Progenitor cell of endocrine pancreas (in vitro differentiated cells): ENCODE measurements at regions not wholly inside any gene's neighbourhood (a gene's known extent, or its start where the extent isn't known, plus 50 kb on each side); places are given as distances from the start of the nearest gene placed in this dataset.

Source experiments
- DNase-seq: peaks from one replicate; pipeline ENCODE4 v3.0.0; 2021; ENCODE audit warnings: low spot score; ENCODE audit not compliant: unreplicated experiment
- H3K27ac Mint-ChIP-seq: 2 replicates; pipeline ENCODE4 v1.8.0; 2021; ENCODE audit warnings: mild to moderate bottlenecking, moderate library complexity, mixed read lengths
- H3K27me3 Mint-ChIP-seq: 2 replicates; pipeline ENCODE4 v1.8.0; 2021; ENCODE audit warnings: mixed read lengths
- H3K36me3 Mint-ChIP-seq: 2 replicates; pipeline ENCODE4 v1.8.0; 2022; ENCODE audit warnings: mixed read lengths; ENCODE audit not compliant: insufficient read depth
- H3K4me1 Mint-ChIP-seq: 2 replicates; pipeline ENCODE4 v1.8.0; 2021; ENCODE audit warnings: low read depth, mixed read lengths
- H3K4me3 Mint-ChIP-seq: 2 replicates; pipeline ENCODE4 v1.8.0; 2021; ENCODE audit warnings: low read depth, mild to moderate bottlenecking, moderate library complexity, mixed read lengths
- H3K9me3 Mint-ChIP-seq: 2 replicates; pipeline ENCODE4 v1.8.0; 2021; ENCODE audit warnings: low read depth, mixed read lengths
- TF ChIP-seq, protein P1 (sequence below): fragments of 200-600 bp; sonication (generic); IDR thresholded peaks from one replicate; pipeline ENCODE4 v1.5.0; 2021; ENCODE audit warnings: antibody characterized with exemption, mild to moderate bottlenecking; ENCODE audit not compliant: unreplicated experiment

DNA sequence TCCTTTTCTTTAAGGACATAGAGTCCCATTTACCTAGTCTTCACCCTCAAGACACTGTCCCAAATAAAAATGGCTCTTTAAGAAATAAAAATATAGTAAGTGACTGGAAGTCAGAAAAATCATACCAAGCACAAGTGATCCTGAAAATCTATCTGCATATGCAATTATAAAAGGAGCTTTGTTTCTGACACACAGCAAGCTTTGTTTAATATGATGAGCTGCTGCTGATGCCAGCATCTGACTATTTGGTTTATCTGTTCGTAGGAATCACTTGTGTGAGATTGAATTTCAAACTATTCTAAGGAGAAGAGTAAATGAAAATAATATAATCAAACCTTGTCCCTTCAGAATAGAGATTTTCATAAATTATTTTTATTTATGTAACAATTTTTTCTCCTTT is 332.4 kb downstream of the PCDH7 start:
- Mint-ChIP-seq H3K27me3 (no peaks in the 10 kb centered on the region), H3K4me3 (no peak overlapping the region), H3K4me1 (peaks cover 8% of the 10 kb centered on the region), H3K9me3 (no peaks in the 10 kb centered on the region), H3K27ac (no peak overlapping the region), H3K36me3 (no peaks in the 10 kb centered on the region)
- no peak for DNase-seq
- TF ChIP-seq, protein P1, sequence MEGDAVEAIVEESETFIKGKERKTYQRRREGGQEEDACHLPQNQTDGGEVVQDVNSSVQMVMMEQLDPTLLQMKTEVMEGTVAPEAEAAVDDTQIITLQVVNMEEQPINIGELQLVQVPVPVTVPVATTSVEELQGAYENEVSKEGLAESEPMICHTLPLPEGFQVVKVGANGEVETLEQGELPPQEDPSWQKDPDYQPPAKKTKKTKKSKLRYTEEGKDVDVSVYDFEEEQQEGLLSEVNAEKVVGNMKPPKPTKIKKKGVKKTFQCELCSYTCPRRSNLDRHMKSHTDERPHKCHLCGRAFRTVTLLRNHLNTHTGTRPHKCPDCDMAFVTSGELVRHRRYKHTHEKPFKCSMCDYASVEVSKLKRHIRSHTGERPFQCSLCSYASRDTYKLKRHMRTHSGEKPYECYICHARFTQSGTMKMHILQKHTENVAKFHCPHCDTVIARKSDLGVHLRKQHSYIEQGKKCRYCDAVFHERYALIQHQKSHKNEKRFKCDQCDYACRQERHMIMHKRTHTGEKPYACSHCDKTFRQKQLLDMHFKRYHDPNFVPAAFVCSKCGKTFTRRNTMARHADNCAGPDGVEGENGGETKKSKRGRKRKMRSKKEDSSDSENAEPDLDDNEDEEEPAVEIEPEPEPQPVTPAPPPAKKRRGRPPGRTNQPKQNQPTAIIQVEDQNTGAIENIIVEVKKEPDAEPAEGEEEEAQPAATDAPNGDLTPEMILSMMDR = no peak

DNA sequence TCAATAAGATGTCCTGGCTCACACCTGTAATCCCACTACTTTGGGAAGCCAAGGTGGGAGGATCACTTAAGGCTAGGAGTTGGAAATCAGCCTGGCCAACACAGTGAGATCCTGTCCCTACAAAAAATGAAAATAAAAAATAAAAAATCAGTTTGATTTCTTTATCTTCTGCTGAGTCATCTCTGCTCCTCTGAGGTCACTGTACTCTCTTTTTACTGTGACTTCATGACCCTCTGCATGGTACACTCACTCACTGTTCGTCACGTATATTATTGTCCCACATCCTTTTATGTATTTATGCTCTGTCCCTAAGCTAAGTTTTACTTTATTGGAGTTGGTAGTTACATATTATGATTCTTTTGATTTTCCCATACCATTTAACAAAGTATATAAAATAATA is 333.3 kb downstream of the PCDH7 start:
- TF ChIP-seq, protein P1 = no peak
- H3K36me3 Mint-ChIP-seq = no peaks in the 10 kb centered on the region
- no peaks in the 10 kb centered on the region for H3K27me3 Mint-ChIP-seq
- H3K9me3 Mint-ChIP-seq = no peaks in the 10 kb centered on the region
- no peak for DNase-seq
- no peak overlapping the region for H3K27ac Mint-ChIP-seq
- peaks cover 8% of the 10 kb centered on the region for H3K4me1 Mint-ChIP-seq
- H3K4me3 Mint-ChIP-seq = no peak overlapping the region

DNA sequence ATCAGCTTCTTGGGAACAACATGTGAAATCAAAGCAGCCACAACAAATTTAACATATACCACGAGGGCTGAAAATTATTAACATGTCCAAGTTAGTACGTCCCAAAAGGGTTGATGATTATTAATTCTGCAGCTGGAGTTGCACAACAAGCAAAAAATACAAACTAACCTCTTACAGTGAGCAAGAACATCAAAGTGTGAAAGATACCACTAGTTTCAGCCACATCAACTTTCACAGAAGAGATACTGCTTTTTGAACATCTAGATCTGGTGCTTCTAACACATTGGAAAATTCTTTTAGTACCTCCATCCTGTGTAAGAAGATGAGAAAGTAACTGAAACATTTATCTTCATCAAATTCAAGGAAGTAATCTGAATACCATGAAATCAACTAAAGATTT is 334.1 kb downstream of the PCDH7 start:
- no peak for DNase-seq
- TF ChIP-seq, protein P1 = no peak
- H3K9me3 Mint-ChIP-seq = no peaks in the 10 kb centered on the region
- no peaks in the 10 kb centered on the region for H3K36me3 Mint-ChIP-seq
- no peaks in the 10 kb centered on the region for H3K27me3 Mint-ChIP-seq
- peaks cover 6% of the 10 kb centered on the region for H3K4me1 Mint-ChIP-seq
- no peak overlapping the region for H3K27ac Mint-ChIP-seq
- no peak overlapping the region for H3K4me3 Mint-ChIP-seq

DNA sequence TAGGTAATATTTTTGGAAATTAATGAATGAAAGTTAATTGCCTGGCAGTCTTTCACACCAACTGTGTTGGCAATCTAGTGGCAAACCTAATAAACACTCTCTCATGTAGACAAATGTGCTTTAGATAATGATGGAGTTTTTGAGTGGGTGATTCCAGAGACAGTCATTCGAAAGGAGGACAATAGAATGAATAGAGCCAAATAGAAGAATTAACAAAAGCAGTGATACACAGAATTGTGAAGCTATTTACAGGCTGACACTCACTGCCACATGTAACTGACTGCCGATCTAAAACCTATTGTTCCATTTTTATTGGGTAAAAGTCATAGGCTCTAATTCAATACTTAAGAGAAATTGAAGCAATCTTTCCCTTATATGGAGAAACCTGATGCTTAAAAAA is 338.5 kb downstream of the PCDH7 start:
- Mint-ChIP-seq H3K9me3 (no peaks in the 10 kb centered on the region), H3K4me3 (no peak overlapping the region)

DNA sequence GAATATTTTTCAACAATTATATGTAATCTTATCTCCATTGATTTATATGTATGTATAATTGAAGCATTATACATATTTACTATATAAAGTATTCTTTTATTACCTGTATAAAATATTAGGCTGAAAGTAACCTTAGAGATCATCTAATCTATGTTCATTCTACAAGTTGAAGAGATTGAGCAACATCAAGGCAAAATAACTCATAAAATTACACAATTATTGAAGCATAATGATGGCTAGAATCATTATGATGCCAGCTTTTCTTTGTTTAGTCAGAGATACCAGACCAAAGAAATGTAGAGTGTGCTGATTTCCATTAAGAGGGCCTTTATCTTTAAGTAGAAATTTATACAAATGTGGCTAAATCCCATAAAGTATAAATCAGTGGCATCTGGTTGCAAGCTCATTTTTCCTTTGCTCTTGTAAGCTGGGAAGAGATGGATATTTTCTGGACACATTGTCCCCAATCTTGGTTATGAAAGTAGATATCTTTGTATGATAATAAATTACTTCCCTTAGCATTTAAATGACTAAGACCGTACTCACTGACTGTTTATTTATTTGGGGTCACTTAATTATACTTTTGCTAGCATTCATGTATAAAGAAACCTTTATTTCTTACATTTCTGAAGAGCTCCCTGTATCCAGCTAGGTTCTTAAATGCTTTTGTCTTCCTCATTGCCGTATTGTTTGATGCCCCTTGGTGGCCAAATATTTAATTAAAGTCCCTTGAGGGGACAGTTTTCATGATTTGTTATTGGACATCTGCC is 339.8 kb downstream of the PCDH7 start:
- Mint-ChIP-seq H3K27me3 (no peaks in the 10 kb centered on the region), H3K4me1 (peaks cover 9% of the 10 kb centered on the region), H3K36me3 (no peaks in the 10 kb centered on the region), H3K9me3 (no peaks in the 10 kb centered on the region), H3K27ac (no peak overlapping the region), H3K4me3 (no peak overlapping the region)
- TF ChIP-seq, protein P1 = no peak
- DNase-seq = no peak

More for the DNA sequence above, 338.5 kb downstream of the PCDH7 start:
- DNase-seq = no peak
- peaks cover 9% of the 10 kb centered on the region for H3K4me1 Mint-ChIP-seq
- H3K36me3 Mint-ChIP-seq = no peaks in the 10 kb centered on the region
- H3K27me3 Mint-ChIP-seq = no peaks in the 10 kb centered on the region
- TF ChIP-seq, protein P1 = no peak
- no peak overlapping the region for H3K27ac Mint-ChIP-seq
